Testis (tissue), 2 donors: ENCODE measurements at regions not wholly inside any gene's neighbourhood (a gene's known extent, or its start where the extent isn't known, plus 50 kb on each side); places are given as distances from the start of the nearest gene placed in this dataset.

ENCODE experiments used
- POLR2A ChIP-seq: fragments of 450-650 bp; IDR thresholded peaks from one replicate; pipeline ENCODE4 v1.6.1; 2017; ENCODE audit warnings: antibody characterized with exemption, mild to moderate bottlenecking, moderate library complexity
- TF ChIP-seq, protein P1 (sequence below), 3 experiments: fragments of 450-650 bp in 2 of 3; fragments of 200-600 bp in 1 of 3; sonication (generic) in 1 of 3; IDR thresholded peaks; one replicate each; pipeline ENCODE4 v1.5.1; 2016 to 2019; ENCODE audit warnings: antibody characterized with exemption in 3 of 3, mild to moderate bottlenecking in 2 of 3, moderate library complexity in 1 of 3

GRCh38 chr2:228867406-228867805 lies 403.7 kb downstream of the PID1 start:
- TF ChIP-seq, protein P1, sequence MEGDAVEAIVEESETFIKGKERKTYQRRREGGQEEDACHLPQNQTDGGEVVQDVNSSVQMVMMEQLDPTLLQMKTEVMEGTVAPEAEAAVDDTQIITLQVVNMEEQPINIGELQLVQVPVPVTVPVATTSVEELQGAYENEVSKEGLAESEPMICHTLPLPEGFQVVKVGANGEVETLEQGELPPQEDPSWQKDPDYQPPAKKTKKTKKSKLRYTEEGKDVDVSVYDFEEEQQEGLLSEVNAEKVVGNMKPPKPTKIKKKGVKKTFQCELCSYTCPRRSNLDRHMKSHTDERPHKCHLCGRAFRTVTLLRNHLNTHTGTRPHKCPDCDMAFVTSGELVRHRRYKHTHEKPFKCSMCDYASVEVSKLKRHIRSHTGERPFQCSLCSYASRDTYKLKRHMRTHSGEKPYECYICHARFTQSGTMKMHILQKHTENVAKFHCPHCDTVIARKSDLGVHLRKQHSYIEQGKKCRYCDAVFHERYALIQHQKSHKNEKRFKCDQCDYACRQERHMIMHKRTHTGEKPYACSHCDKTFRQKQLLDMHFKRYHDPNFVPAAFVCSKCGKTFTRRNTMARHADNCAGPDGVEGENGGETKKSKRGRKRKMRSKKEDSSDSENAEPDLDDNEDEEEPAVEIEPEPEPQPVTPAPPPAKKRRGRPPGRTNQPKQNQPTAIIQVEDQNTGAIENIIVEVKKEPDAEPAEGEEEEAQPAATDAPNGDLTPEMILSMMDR (IDR thresholded peaks at IDR 0.05): no peak
- no peak for TF ChIP-seq POLR2A
